Stimulated activated CD8-positive, alpha-beta memory T cell treated with anti-CD3 and anti-CD28 coated beads, Interleukin-7, amount 100 ng/mL, for 4 hours (primary cell): ENCODE measurements at regions not wholly inside any gene's neighbourhood (a gene's known extent, or its start where the extent isn't known, plus 50 kb on each side); places are given as distances from the start of the nearest gene placed in this dataset.

Experiments used
- DNase-seq, 2 donors: peaks; one replicate each; pipeline ENCODE4 v3.0.0-alpha.2; 2020; ENCODE audit warnings: low read depth in 2 of 2

DNA sequence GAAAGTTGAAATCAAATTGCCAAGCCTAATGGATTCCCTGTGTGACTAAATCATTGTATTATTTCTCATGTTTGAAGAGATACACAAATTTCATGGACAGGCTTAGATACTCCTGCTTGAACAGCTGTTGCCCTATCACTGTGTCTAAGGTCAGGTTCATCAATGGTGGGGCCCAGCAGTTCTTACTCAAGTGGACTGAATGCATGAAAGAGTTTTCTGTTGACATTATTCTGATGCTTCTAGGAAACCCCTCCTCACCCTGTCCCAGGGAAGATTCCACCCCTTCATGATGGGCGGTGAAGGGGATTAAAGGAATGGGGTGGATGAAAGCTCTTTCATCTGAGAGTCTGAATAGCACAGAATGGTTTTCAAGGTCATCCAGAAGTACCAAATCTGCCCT lies 148.8 kb downstream of the INO80D start:
- DNase-seq, result no peak

DNA sequence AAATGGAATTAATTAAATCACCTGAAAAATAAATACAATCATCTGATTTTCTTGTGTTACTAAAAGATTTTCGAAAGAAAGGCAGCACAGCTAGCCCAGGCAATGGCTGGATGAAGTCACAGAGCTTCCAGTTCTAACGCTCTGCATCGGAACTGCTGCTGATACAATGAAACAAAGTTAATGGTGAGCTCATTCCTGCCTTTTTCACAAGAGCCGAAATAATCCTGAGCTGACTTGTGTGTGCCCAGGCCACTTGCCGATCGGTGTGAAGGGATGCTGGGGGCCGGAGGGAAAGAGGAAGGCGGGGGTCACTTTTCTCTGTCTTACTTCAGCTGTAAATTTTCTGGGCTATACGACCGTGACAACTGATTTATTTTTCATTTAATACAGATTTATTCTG lies 149.5 kb downstream of the INO80D start:
- DNase-seq, result no peak

DNA sequence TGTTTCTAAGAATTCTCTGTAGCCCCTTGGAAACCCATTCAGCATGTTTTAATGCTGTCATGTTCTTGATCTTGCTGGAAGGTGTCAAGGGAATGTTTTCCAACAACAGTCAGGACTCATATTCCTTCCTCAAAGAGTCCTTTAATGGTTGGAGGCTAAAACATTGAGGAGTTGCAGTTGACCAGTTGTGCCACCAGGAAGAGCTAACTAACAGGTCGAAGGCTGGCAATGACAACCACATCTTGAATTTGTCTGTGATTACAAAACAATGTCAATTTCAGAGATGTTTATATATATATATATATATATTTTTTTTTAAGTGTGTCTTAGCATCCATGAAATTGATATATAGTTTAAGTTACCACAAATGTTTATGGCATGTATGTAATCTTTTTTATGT lies 151.5 kb downstream of the INO80D start:
- no peak for DNase-seq

DNA sequence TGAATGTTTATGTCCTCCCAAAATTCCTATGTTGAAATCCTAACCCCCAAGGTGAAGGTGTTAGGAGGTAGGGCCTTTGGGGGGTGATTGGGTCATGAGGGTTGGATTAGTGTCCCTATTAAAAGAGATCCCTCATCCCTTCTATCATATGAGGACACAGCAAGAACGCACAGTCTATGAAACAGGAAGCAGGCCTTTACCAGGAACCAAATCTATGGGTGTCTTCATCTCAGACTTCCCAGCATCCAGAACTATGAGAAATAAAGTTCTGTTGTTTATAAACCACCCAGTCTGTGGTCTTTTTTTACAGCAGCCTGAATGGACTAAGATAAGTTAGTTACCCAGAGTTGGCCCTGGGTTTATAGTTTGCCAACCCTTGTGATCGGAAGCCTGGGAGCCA lies 153.1 kb downstream of the INO80D start:
- DNase-seq, result no peak

DNA sequence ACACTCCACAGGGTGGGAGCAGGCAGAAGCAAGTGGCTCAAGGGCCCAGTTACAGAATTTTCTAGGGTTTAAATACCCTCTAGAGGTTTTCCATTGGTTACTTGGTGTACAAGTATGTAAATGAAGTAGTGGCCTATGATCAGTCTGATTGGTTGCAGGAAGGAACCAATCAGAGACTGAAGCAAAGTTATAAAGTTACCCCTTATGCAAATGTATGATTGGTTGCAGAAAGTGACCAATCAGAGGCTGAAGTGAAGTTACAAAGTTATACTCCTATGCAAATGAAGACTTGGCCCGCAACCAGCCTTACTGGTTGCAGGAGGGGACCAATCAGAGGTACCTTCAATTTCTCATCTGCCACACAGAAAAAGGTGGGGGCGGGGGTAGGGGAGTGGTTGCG lies 154.6 kb downstream of the INO80D start:
- no peak for DNase-seq

DNA sequence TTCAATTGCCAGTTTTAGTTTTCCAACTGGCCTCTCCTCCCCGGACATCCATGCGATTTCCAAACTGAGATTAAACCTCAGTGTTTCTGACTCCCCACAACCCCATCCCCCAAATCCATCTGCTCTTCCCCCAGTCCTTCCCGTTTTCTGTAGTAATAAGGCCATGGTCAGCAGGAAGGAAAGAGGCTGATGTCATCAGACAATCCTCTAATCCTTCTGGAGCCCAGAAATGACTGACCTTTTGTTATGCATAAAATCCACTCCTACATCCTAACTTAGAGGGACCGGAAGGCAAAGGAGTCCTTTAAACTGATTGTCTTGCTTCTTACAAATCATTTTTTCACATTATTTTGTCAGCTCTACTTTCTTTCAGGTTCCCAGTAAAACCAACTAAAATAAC lies 155.8 kb downstream of the INO80D start:
- DNase-seq, result no peak

DNA sequence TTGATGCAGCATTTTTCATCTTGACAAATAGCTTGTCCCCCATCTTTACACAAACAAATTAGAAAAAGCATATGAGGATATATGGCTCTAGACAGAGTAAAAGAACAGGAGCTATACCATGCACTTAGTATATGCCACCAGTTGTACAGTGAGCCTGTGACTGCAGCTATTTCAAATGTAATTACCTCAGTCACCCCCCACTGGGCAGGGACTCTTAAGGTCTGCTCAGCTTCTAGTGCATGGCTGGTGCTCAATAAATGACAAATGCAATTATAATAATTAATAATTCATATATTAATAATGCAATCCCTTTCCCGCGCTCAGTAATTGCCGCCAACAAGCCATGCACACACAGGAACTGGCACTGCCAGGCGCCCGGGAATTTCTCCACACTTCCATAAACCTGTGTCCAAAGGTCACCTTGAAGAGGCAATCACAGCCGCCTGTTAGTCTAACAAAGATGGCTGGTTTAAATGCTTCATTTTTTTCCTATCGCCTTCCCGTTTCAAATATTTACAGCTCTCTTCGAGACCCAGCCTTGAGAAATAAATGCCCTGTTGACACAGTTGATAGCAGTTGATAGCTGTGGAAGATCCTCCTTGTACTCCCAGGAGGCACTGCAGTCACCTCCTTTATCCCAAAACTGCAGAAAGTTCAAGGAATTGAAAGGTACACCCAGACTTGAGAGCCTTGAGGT lies 156.6 kb downstream of the INO80D start:
- no peak for DNase-seq

DNA sequence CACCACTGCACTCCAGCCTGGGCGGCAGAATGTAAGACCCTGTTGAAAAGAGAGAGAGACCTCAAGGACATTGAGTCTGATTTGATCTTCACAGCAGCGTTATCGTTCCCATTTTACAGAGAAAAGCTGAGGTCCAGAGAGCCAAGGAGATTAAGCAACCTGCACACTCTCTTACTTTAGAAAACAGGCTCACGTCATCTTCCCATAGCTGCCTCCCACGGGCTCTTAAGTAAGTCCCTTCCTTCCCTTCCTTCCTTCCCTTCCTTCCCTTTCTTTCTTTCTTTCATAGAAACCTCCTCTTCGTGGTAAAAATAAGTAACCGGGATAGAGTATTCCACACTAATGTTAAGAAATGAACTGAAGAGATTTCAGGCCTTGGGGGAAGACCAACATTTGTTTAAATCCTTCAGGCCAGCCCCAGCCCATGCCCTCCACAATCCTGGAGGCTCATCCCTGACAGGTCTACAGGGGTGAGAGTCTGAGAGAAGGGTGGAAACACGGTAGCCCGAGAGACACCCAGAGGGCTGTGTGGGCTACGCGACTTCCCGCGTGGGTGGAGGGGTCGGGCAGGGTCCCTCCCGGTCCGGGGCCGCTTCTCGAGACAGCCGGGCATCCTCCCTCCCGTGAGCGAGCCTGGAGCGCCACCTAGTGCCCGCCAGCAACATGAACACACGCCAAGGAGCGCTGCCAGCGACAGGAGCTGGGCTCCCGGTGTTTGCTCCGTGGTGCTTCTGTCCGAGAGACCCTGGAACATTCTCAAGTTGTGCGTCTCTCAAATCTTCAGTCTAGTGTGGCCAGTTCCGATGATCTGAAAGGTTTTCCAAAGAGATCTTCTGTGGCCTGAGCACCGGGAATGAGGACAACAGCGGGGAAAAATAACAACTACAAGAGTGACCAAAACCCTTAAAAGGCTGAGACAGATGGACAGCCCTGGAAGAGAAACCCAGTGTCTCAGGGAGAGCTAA lies 160.3 kb downstream of the INO80D start:
- peak; percentile 23 to 52 for DNase-seq

DNA sequence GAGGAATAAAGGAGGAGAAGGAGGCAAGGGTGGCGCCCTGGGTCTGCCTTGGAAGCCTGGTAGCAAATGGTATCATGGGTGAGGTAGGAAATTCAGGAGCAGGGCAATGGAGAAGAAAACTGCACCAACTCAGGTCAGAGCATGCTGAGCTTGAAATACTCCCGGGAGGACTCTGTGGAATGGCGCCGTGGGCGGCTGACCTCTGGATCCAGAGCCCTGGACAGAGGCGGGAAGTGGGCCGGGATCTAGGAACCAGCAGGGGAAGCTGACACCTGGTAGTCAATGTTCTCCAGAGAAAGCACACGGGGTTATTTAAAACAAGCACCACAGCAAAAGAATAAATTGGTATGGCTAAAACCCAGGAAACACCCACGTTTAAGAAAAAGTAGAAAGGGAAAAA lies 161.3 kb downstream of the INO80D start:
- no peak for DNase-seq

DNA sequence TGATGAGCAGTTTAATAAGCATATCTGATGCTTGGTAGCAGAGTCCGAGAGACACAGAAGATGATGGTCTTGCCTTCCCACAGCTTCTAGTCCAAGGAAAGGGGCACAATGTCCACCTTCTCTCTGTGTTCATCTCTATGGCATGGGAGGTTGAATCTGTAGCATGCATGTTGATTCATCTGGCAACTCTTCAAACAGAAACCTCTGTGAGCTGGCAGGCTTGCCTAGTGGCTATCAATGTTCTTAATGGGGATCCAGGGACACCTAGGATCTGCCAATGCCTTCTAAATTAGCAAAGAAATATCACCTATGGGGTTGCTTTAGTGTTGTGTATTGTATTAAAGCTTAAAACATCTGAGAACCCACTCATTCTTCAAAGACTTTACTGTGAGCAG lies 170.8 kb downstream of the INO80D start:
- DNase-seq, result no peak

DNA sequence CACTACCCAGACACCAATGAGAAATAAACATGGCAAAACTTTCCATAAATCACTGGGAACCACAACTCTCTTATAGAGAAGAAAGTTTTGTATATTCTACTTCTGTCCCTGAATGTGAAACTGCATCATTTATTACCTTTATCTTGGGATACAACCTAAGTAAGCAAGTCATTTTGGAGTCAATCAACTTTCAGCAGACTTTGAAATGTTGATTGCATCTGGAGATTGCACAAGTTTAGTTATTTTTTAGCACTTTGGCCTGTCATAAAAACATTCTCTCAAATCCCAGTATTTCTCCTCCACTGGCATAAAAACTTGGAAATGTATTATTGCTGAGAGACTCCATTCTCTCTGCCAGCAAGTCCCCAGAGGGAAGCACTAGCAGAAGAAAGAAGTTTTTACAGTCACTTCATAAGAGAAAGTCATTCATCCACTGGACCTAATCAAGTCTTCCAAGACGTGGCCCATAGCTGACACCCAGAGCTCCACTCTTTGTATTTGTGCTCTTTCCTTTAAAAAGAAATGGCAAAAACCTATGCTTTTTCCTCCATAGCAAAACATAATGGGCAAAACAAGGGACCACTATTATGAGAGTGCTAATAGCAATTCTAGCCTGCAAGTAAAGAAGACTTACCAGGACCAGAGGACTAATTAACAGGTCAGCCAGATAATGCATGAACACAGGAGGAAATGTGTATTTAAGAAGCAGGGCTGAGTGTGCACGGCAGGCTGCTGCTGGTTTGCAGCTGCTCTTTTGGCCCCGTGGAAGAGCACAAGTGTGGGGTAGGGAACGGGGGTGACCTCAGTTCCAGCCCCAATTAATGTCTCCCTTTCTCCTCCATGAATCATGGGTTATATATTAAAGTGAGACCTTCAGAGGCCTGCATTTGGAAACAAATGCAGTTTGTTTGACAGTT lies 171.5 kb downstream of the INO80D start:
- no peak for DNase-seq

DNA sequence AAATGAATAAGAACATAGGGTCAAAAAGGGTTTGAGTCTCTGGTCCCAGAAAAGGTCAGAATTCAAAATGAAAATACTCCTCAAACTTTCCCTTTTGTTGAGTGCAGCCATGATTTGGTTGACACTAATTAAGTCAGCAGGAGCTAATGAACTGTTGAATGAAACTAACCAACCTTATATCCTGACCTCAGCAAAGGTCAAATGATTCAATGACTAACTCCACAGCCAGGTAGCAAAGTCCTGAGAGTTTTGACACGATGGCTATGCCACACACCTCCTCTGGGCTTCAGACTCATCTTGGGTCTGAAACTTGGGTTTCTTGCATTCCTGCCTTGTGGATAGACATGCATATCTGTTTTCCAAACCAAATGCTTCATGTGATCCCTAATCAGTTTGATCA lies 172.3 kb downstream of the INO80D start:
- DNase-seq, result no peak

DNA sequence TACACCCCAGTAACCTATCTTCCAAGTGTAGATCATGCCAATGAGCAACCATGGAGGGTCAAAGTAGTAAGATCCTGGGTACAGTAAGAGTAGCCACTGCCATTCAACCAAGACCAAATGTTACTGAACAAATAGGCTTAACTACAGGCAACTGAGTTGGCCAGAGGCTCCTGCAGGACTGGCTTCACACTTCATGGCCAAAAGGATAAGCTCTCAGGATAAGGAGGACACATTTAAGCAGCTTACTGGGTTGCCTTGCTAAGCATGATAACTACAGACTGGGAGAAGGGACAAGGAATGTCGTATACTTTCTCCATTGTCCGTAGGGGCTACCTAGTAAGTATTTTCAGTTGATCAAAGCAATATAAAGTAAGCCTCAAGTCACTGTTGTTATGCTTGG lies 174.7 kb downstream of the INO80D start:
- DNase-seq, result no peak

DNA sequence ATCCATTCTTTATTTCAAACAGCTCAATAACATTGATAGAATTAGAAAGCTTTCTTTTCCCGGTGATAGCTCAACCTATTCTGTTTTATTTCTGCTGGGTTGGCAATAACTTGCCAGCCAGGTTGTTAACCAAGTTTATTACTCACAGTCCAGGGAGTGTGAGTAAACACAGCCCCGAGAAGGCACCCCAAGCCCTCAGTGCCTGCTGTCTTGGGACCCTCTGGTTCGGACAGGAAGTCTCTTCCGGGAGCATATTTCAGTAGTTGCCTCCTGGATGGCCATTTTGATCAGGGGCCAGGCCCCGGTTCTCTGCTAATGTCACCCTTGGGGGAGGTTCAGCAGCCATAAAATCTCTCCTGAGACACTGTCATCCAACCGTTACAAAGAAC lies 176.8 kb downstream of the INO80D start:
- no peak for DNase-seq

DNA sequence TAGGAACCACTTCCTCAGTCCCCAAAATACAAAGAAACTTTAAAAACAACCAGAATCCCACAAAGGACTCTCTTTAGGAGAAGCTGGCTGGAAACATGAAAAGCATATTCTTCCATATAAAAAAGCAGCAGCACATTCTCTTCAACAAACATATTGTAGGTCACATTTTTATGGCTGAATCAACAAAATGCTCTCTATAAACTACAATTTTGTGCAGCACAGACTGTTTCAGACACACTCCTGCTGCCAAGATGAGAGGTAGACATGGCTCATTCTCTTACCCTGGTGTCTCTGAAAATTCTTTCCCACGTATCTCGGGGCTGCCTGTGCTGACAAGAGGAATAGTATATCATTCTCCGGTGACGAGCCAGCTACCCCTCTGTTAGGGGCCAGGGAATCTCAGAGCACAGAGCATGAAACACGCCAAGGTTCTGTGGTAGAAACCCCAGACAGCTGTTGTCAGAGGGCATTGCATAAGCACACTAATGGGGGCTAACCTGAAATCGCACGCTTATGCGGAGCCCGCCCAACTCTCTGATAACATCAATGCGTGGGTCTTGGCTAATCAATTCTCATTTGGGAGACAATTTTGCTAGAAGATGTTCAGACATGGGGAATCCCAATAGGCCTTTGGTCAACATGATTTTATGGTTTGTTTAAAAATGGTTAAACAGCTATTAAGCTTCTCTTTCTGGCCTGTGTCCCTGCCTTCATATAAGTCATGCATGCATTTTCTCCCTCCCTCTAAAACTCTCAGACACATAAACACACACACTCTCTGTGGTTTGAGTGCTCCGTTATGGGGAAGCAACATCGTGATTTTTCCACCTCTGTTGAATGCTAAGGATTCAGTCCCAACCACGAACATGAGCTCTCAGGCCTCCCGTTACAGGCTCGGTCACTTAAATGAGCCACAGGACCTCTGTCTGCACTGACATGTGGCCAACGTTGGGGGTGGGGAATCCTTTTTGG lies 177.5 kb downstream of the INO80D start:
- DNase-seq, result no peak

DNA sequence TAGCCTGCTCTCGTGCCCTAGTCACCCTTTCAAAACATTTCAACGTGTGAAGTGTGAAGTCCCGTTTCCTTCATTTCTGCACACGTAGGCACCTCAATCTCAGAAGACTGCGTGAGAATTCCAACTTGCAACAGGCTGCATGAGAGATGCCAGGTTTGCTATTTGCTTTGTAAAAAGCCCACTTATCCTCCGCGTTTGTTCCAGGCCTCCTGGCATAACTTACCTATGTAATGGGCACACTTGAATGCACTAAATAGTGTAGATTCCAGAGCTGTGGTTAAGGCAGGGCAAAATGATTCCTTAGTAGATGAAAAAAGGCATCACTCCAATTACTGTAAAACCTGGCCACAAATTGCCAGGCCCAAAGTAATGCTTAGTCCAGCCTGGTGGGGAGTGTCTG lies 179.6 kb downstream of the INO80D start:
- DNase-seq, result no peak

DNA sequence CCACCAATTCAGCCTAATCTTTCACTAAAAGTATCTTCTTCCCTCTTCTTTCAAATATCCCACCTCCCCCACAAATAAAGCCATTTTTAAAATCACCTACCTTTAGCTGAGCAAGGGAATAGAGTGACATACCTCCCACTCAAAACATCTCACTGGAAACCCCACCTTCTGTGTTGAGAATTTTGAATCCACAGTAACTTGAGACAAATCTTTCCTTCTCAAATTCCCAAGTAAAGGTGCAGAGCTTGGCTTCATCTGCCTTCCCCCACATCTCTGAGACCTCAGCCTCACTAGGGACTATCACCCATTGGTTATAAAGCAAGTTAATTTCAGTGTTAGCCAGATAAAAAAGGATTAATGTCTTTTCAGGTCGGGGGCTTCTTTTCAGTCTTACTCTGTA lies 180.4 kb downstream of the INO80D start:
- DNase-seq, result no peak

DNA sequence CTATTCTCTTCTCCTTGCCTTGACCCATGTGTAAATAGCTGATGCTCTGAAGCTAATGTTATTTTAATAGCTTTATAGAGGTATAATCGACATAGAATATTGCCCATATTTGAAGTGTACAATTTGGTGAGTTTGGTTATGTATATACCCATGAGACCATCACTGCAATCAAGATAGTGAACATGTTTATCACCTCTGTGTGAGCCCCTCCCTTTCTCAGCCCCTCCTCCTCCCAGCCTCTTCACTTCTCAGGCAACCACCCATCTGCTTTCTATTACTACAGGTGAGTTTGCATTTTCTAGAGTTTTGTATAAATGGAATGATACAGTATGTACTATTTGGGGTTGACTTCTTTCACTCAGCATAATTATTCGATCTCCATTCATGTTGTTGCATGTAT lies 181.1 kb downstream of the INO80D start:
- no peak for DNase-seq

DNA sequence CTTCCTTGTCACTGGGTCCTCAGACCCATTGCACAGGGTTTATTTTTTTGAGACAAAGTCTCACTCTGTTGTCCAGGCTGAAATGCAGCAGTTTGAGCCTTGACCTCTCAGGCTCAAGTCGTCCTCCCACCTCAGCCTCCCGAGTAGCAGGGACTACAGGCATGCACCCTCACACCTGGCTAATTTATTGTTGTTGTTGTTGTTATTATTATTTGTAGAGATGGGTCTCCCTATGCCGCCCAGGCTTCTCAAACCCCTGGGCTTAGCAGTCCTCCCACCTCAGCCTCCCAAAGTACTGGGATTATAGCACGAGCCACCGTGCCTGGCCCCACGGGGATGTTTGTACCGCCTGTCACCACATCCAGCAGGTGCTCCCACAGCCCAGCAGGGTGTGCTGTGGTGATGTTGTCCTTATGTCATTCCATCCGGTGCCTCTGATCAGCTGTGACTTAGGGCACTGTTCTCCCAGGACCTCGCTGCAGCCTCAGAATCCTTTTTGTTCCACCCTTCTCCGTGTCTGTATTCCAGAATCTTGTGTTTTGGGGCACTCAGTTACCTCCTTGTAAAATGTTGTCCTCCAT lies 182.3 kb downstream of the INO80D start:
- no peak for DNase-seq

DNA sequence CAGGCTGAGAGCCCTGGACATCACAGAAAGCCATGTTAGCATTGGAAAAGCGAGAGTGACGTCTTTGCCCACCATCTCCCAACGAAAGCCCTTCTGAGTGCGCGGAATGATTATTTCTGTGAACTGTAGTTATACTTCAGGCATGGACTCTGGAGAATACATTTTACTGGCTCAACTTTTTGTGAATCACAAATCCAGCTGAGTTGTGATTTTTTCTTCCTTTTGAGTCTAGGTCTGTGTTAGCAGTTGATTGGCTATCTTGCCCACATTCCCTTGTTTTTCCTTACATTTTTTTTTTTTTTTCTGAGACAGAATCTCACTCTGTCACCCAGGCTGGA lies 183.1 kb downstream of the INO80D start:
- no peak for DNase-seq
